ENCODE measurements at regions not wholly inside any gene's neighbourhood (a gene's known extent, or its start where the extent isn't known, plus 50 kb on each side); places are given as distances from the start of the nearest gene placed in this dataset.
A peak's percentile ranks its signal among the peaks of the same experiment; 100 is the strongest.

- no peak overlapping the region for H3K27ac ChIP-seq (ENCODE audit: low read depth in 2 of 2, low read length in 2 of 2)
- DNase-seq (no peak), FAIRE-seq (no peak)
- H3K9ac ChIP-seq (ENCODE audit: low read length in 3 of 3): no peak overlapping the region
- H3K36me3 ChIP-seq (ENCODE audit: control insufficient read depth in 2 of 3, insufficient read depth in 3 of 3, low read length in 3 of 3): no peaks in the 10 kb centered on the region
- H3K27me3 ChIP-seq (ENCODE audit: control insufficient read depth, insufficient read depth, low read length): no peaks in the 10 kb centered on the region
- H3K4me1 ChIP-seq (ENCODE audit: control insufficient read depth in 2 of 3, insufficient read depth in 2 of 3, low read depth in 1 of 3, low read length in 3 of 3): no peaks in the 10 kb centered on the region
- no peak overlapping the region for H3K4me3 ChIP-seq (ENCODE audit: low read length in 3 of 3)
- intact Hi-C loops (cut with DNase I): no loop called here
- H3K9me3 ChIP-seq (ENCODE audit: control insufficient read depth in 2 of 3, insufficient read depth in 1 of 3, low read length in 3 of 3): no peaks in the 10 kb centered on the region
- TF ChIP-seq, protein P1, sequence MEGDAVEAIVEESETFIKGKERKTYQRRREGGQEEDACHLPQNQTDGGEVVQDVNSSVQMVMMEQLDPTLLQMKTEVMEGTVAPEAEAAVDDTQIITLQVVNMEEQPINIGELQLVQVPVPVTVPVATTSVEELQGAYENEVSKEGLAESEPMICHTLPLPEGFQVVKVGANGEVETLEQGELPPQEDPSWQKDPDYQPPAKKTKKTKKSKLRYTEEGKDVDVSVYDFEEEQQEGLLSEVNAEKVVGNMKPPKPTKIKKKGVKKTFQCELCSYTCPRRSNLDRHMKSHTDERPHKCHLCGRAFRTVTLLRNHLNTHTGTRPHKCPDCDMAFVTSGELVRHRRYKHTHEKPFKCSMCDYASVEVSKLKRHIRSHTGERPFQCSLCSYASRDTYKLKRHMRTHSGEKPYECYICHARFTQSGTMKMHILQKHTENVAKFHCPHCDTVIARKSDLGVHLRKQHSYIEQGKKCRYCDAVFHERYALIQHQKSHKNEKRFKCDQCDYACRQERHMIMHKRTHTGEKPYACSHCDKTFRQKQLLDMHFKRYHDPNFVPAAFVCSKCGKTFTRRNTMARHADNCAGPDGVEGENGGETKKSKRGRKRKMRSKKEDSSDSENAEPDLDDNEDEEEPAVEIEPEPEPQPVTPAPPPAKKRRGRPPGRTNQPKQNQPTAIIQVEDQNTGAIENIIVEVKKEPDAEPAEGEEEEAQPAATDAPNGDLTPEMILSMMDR (IDR thresholded peaks at IDR 0.05; ENCODE audit: borderline replicate concordance, extremely low read depth, insufficient read depth): no peak
Measured at GRCh38 chr12:17456486-17456885, 633.5 kb downstream of the RERGL start.

DNA sequence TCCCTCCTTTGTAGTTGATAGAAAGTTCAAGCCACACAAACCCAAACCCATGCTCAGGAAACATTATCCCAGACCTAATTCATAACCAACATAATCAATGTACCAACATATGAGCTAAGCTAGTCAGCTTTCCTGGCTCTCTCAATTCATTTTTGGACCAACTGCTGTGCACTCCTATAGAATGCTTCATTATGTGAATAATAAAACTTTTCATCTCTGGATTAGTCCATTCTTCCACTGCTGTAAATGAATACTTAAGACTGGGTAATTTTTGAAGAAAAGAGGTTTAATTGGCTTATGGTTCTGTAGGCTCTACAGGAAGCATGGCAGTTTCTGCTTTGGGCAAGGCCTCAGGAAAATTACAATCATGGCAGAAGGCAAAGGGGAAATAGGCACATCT lies 651.9 kb downstream of the RERGL start:
- H3K36me3 ChIP-seq (ENCODE audit: control insufficient read depth in 2 of 3, insufficient read depth in 3 of 3, low read length in 3 of 3): no peaks in the 10 kb centered on the region
- TF ChIP-seq, protein P1 (IDR thresholded peaks at IDR 0.05; ENCODE audit: borderline replicate concordance, extremely low read depth, insufficient read depth): no peak
- no peaks in the 10 kb centered on the region for H3K27me3 ChIP-seq (ENCODE audit: control insufficient read depth, insufficient read depth, low read length)
- H3K9ac ChIP-seq (ENCODE audit: low read length in 3 of 3): no peak overlapping the region
- H3K27ac ChIP-seq (ENCODE audit: low read depth in 2 of 2, low read length in 2 of 2): no peak overlapping the region
- DNase-seq (no peak), FAIRE-seq (no peak)
- H3K4me3 ChIP-seq (ENCODE audit: low read length in 3 of 3): no peak overlapping the region
- peaks cover 0 to 5% (median 0%) of the 10 kb centered on the region in 3 donors for H3K9me3 ChIP-seq (ENCODE audit: control insufficient read depth in 2 of 3, insufficient read depth in 1 of 3, low read length in 3 of 3)
- H3K4me1 ChIP-seq (ENCODE audit: control insufficient read depth in 2 of 3, insufficient read depth in 2 of 3, low read depth in 1 of 3, low read length in 3 of 3): no peaks in the 10 kb centered on the region
- intact Hi-C loops (cut with DNase I): no loop called here

DNA sequence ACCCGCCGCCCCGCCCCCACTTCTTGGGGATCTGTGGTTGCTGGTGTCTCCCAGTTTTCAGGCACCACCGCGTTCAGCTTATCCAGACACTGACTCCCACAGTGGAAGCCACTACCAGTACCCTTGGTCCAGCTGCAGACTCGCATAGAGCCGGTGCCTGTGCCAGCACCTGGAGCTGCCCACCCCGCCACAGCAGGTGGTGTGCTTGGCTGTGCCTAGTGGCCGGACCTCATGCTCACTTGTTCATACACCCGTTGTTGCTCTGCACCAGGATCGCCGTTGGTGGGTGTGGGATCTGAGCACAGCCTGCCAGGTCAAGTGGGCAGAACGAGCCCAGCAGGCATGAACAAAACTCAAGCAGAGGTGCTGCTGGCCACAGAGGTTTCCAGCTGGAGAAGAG lies 673.2 kb downstream of the RERGL start:
- H3K4me1 ChIP-seq (ENCODE audit: control insufficient read depth in 2 of 3, insufficient read depth in 2 of 3, low read depth in 1 of 3, low read length in 3 of 3): no peaks in the 10 kb centered on the region
- intact Hi-C loops (cut with DNase I): no loop called here
- DNase-seq (peak in 1 of 5 donors; percentile 48), FAIRE-seq (no peak)
- no peak overlapping the region for H3K4me3 ChIP-seq (ENCODE audit: low read length in 3 of 3)
- H3K27me3 ChIP-seq (ENCODE audit: control insufficient read depth, insufficient read depth, low read length): no peaks in the 10 kb centered on the region
- peaks cover 0 to 6% (median 3%) of the 10 kb centered on the region in 3 donors for H3K9me3 ChIP-seq (ENCODE audit: control insufficient read depth in 2 of 3, insufficient read depth in 1 of 3, low read length in 3 of 3)
- no peaks in the 10 kb centered on the region for H3K36me3 ChIP-seq (ENCODE audit: control insufficient read depth in 2 of 3, insufficient read depth in 3 of 3, low read length in 3 of 3)
- no peak overlapping the region for H3K27ac ChIP-seq (ENCODE audit: low read depth in 2 of 2, low read length in 2 of 2)
- no peak overlapping the region for H3K9ac ChIP-seq (ENCODE audit: low read length in 3 of 3)
- TF ChIP-seq, protein P1 (IDR thresholded peaks at IDR 0.05; ENCODE audit: borderline replicate concordance, extremely low read depth, insufficient read depth): no peak

DNA sequence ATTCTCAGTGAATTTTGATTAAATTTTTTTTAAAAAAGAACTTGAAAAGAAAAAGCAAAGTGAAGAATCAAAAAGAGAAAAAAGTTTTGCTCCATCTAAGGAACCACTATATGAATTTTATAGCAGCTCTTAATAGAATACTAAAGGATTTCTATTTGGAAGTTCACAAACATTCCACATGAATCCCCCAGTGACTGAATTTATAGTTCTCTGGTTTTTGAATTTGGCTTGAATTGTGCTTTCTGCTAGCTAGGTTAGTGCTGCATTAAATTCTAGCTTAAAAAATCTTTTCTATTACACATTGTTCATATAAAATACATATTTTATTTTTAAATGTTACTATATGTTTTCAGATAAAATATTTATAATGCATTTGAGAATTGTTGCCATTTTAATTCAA lies 675.4 kb downstream of the RERGL start:
- peaks cover 0 to 6% (median 3%) of the 10 kb centered on the region in 3 donors for H3K9me3 ChIP-seq (ENCODE audit: control insufficient read depth in 2 of 3, insufficient read depth in 1 of 3, low read length in 3 of 3)
- TF ChIP-seq, protein P1 (IDR thresholded peaks at IDR 0.05; ENCODE audit: borderline replicate concordance, extremely low read depth, insufficient read depth): no peak
- intact Hi-C loops (cut with DNase I): no loop called here

More for the DNA sequence above, 675.4 kb downstream of the RERGL start:
- FAIRE-seq (no peak), DNase-seq (no peak)
- Histone ChIP-seq H3K36me3 (ENCODE audit: control insufficient read depth in 2 of 3, insufficient read depth in 3 of 3, low read length in 3 of 3) (no peaks in the 10 kb centered on the region), H3K9ac (ENCODE audit: low read length in 3 of 3) (no peak overlapping the region), H3K4me1 (ENCODE audit: control insufficient read depth in 2 of 3, insufficient read depth in 2 of 3, low read depth in 1 of 3, low read length in 3 of 3) (no peaks in the 10 kb centered on the region), H3K27ac (ENCODE audit: low read depth in 2 of 2, low read length in 2 of 2) (no peak overlapping the region), H3K4me3 (ENCODE audit: low read length in 3 of 3) (no peak overlapping the region), H3K27me3 (ENCODE audit: control insufficient read depth, insufficient read depth, low read length) (no peaks in the 10 kb centered on the region)

All from kidney (tissue), 13 donors.